ENCODE measurements at regions not wholly inside any gene's neighbourhood (a gene's known extent, or its start where the extent isn't known, plus 50 kb on each side); places are given as distances from the start of the nearest gene placed in this dataset.
"Not testable (repeated sequence)": the region's sequence is repeated elsewhere in the genome, so short reads cannot be mapped to it uniquely, and the experiment has no call there.

DNA sequence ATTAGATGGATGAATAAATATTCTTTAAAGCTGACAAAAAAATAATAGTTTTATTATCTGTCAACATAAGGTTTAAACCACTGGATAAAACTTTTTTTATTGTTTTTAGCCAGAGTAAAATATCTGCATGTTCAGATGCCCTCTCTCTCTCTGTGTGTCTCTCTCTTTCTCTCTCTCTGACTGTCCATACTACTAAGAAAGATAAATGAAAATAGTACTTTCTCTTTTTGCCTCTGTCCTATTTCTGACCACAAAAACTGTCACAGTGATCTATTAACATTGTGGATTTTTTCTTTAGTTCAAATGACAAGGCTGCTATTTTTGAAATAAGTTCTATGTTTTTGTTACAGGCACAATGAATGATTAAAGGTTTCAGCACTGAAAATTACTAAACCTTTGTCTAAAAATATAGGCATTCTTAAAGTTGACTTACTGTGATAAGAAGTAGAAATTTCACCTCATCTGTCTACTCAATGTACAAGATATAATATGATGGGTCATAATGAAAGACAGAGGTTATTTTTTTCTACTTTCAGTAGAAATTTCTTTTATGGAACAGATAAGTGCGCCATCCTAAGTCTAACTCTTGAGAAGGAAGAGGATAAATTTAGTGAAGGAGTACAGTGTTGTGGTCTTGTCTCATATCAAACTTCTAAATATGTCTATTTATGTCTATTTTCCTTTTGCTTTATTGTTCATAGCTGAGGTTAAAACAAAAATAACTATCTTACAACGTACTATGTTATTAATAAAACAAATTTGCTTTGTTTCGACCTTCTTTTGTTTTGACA, 341.9 kb upstream of the EYS start:
- no peak for DNase-seq

DNA sequence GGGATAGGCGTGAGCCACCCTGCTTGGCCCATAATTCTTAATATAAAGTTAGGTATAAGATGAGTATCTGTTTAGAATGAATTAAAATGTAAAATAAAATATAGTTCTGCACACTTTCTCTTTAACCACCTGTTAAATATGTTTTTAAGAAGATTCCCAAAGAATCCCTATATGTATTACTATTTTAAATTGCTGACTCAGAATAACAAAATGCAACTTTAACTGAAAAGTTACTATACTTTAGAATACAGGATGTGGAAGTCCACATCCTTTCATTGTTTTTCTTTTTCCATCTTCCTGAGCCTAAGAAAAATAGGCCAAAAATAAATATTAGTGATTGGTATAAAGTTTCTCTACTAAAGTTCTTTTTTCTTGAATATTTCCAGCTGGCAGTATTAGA, 325.6 kb upstream of the EYS start:
- DNase-seq = no peak

DNA sequence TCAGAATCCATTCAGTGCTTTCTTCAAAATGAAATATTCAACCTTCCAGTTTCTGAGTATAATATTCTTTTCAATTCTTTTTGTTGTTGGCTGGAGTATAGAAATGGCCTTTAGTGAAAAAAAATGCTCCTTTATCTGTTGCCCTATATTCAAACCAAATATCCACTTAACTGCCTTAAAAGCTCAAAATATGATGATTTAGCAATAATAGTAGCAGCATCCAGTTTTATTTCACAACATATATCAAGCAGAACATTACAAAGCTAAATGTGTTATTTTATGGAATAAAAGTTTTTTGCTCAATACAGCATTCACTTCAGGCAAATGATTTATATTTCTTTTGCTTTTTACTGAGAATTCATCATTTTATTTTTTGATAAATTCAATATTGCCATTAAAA, 322.4 kb upstream of the EYS start:
- DNase-seq = no peak

DNA sequence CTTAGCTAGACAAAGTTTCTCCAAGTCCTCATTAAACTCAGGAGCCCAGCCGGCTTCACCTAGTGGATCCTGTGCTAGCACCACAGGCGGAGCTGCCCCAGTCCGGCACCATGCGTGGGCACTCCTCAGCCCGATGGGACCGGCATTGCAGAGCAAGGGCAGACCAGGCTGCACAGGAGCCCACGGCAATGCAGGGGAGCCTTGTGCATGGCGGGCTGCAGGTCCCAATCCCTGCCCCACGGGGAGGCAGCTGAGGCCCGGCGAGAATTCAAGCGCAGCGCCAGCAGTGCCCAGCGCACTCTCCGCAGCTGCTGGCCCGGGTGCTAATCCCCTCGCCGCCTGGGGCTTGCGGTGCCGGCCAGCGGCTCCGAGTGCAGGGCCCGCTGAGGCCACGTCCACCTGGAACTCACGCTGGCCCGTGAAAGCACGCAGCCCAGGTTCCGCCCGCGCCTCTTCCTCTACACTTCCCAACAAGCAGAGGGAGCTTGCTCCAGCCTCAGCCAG, 292.3 kb upstream of the EYS start:
- no peak for DNase-seq

DNA sequence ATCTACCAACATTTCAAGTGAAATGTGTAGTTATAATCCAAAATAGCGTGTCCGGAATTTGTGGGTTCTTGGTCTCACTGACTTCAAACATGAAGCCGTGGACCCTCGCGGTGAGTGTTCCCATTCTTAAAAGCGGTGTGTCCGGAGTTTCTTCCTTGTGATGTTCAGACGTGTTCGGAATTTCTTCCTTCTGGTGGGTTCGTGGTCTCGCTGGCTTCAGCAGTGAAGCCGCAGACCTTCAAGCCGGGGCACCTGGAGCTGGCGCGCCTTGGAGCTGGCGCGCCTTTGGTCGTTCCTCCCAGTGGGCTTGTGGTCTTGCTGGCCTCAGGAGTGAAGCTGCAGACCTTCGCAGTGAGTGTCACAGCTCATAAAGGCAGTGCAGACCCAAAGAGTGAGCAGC, 291.5 kb upstream of the EYS start:
- DNase-seq = no peak

DNA sequence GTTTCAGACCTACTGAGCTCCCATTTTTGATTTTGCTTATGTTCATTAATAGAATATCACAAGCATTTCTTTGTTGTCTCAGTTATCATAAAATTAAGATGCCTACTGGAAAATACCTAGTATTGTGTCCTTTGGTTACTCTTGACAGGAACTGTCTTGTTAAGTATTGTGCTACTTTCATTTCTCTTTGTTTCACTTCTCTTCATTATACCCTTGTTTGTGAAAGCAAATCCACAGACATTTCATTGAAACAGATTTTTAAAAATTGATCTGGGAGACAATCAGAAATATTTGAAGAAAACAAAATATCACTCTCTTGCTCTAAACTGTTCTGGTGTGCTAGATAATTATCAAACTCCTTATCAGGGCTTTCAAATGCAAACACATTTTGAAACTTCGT, 290.5 kb upstream of the EYS start:
- DNase-seq = no peak

DNA sequence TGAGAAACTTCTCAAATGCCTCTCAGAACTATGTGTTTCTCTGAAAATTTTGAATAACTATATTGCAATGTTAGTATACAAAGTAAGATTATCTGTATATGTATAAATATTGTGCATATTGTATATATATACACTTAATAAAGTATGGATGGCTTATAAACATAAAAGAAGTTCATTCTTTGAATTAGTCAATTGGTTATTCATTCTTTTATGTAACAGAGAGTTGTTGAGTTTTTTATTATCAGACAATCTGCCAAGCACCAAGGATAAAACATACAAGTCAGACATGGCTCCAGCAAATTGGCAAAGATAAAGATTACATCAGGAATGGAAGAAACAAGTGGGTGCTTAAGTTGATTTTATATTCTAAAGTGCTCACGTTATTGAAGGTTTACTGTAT, 289.1 kb upstream of the EYS start:
- no peak for DNase-seq

DNA sequence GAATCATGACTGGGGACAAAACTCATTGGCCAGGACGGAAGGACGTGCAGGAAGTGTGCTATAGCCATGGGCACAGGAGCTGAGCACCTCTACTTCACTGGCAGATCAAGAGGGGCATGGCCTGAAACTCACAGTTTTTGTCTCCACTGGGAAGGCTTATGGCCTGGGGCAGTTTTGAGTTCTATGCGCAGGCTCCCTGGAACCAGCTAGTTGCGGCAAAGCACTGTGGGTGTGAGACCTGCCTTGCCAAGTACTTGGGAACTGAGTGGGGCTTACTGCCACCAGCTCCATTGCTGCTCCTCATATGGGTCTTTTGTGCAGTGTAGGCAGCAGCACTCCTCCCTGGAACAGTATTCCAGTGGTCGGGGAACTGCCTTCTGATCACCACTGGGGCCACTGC, 282.6 kb upstream of the EYS start:
- no peak for DNase-seq

DNA sequence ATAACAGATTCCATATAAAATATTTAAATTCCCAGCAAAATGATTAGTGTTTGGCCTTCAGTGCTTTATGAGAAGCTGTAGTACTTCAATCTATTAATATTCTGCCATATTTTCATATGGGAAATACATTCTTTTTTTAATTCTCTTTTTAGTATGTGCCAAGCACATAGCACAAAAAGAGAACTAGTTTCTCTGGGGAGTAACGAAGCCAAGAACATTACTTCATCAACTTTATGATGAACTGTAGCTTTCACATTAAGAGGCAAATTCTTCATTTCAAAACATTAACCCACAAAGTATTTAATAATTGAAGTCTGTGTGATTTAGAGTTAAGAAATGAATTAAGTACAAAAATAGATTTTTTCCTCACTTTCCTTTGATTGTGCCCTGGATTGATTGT, 281.0 kb upstream of the EYS start:
- no peak for DNase-seq

DNA sequence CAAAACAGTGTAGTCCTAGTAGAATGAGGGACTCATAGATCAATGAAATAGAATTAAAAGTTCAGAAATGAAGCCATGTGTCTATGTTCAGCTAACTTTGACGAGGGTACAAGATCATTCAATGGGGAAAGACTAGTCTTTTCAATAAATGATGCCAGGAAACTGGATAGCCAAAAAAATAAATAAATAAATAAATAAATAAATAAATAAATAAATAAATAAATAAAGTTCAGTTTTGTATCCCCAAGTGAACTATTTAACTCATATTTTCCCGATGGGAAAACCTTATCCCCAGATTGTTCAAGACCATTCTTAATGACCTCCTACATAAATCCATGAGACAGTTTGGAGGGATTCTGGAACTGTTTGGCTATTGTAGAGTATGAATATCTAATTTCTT, 277.1 kb upstream of the EYS start:
- no peak for DNase-seq

DNA sequence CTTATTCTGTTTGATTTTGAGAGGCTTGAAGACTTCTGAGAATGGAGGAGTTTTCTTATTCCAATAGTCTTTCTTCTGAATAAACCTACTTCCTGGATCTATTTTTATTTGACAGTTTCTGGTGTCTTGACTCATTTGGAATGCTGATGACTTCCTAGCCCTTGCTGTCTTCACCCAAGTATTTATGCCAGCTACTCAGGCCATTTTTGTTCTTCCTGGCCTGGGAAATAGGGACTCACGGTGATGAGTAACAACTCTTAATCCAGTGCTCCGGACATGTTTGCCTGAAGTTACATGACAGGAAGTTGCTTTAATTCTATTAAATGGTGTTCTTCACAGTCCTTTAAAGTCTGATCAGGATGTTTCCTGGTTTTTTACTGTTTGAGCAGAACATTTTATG, 272.1 kb upstream of the EYS start:
- DNase-seq = peak; percentile 17

DNA sequence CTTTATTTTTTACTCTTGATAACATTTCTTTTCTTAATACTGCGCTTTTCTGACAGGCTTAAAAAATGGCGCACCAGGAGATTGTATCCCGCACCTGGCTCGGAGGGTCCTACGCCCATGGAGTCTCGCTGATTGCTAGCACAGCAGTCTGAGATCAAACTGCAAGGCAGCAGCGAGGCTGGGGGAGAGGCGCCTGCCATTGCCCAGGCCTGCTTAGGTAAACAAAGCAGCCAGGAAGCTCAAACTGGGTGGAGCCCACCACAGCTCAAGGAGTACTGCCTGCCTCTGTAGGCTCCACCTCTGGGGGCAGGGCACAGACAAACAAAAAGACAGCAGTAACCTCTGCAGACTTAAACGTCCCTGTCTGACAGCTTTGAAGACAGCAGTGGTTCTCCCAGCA, 264.2 kb upstream of the EYS start:
- DNase-seq = not testable (repeated sequence)

DNA sequence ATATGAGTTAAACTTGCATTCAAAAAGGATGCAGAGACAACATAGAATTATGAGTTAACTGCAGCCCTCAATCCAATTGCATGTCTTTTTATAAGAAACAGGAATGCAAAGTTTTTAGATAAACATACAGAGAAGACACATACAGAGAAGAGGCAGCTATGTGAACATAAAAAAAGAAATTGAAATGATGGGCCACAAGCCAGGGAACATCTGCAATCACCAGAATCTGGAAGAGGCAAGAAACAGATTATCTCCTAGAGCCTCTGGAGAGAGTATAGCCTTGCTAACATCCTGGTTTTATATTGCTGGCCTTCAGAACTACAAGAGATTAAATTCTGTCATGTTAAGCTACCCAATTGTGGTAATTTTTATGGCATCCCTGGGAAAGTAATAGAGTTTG, 257.2 kb upstream of the EYS start:
- no peak for DNase-seq

DNA sequence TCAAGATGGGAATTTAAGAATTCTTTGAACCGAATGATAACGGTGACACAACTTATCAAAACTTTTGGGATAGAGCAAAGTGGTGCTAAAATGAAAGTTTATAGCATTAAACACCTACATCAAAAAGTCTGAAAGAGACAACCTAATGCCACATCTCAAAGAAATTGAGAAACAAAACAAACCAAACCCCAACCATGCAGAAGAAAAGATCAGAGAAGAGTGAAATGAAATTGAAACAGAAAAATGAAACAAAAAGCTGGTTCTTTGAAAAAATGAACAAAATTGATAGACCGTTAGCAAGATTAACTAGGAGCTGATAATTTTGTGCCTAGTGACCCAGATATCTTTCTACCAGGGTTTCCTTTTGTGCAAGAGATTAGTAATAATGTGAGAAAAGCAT, 248.0 kb upstream of the EYS start:
- DNase-seq = no peak

DNA sequence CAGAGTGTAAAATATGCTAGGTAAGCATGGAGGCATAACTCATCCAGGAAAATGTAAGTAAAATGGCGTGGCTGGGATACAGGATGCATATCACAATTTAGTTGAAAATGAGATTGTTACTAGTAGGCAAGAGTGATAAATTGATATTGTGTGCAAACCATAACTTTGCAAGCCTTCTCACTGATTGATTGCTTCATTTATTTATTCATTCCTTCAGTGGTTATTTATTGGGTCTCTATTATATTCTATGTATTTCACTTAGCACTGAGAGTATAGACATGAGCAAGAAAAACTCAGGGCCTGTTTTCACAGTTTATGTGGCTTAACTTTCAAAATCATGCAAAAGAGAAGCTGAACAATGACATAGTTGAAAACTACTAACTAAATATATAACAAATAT, 241.0 kb upstream of the EYS start:
- DNase-seq = no peak

DNA sequence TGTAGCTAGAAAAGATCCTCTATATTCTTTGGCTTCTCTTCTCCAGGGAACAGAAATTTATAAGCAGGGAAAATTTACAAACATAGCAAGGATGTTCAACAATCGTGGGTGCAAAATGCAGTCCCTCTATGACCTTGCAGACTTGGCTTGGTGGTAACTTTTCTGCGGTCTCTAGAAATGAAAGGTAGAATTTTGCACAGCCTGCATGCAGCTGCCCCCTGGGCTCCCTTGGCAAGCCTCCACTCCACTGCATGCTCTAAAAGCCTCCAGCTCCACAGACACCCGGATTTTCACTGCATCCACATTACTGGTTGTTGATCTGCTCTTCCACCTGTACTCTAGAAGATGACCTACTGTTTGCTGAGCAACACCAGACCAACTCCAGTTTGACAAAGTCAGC, 236.5 kb upstream of the EYS start:
- DNase-seq = no peak

DNA sequence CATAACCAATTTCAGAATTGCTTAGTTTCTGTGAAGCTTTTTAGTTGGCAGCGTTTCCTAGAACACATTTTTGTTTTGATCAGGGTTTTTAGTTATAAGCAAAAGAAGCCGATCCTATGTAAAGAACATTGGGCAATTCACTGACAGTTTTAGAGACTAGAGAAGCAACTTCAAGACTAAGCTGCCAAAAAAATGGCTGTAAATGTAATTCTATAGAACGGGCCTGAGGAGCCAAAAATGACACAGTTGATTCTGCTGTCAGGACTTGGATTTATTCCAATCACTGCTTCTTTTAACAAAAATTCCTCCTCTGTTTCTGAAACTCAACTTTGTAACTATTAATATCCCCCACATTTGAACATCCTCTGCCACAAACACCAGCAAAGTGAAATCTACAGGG, 236.0 kb upstream of the EYS start:
- DNase-seq = no peak

DNA sequence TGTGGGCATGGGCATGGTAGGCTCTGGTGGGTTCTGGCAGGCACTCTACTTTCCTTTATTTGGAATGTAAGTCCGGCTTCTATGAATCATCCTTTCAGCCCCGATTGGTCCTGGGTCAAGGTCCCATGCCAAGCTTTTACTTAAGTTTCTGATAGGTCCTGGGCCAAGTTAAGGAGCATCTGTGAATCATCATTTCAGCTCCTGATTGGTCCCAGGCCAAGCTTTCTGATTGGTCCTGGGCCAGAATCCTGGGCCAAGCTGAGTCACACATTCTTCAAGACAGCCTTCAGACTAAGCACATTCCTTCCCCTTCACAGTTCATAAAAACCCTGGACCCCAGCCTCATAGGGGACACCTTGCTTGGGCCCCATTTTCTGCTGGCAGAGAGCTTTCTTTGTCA, 231.0 kb upstream of the EYS start:
- peak; percentile 24 for DNase-seq

DNA sequence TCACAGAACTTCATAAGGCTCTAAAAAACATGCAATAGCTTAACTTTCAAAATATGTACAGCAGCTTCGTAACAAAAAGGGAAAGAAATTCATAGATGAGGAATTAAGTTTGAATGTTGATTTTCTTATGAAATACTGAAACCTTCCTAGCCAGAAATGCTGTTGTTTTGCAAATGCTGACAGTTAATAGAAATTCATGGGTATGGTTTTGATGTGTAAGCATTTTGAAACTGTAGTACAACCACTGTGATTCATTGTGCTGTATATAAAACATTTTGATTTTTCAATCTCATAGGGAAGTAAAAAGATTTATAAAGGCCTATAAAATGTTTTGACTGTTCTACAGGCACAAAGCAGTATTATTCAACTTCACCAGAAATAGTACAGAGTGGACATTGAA, 228.4 kb upstream of the EYS start:
- DNase-seq = no peak

DNA sequence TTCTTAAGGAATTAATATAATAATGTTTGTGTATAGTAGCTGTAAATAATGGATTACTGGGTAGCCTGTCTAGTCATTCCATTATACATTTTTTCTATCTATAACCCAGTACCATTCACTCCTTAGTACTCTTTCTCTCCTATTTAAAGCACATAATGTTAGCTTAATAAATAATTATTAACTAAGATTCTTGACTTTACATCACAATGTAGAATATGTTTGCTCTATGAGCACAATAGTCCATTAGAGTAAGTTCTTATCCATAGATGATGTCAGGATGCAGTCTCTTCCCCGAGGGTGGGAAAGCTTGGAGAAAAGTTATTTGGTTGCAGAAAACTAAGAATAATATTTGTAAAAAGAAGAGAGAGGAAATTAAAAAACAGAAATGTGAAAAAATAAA, 226.4 kb upstream of the EYS start:
- no peak for DNase-seq

DNA sequence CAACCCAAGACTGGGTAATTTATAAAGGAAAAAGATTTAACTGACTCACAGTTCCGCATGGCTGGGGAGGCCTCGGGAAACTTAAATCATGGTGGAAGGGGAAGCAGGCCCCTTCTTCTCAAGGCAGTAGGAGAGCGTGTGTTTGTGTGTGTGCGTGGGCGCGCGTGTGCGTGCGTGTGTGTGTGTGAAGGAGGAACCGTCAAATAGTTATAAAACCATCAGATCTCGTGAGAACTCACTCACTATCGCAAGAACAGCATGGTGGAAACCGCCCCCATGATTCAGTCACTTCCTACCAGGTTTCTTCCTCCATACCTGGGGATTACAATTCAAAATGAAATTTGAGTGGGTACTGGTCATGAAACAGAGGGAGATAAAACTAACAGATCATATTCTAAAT, 220.1 kb upstream of the EYS start:
- DNase-seq = no peak

DNA sequence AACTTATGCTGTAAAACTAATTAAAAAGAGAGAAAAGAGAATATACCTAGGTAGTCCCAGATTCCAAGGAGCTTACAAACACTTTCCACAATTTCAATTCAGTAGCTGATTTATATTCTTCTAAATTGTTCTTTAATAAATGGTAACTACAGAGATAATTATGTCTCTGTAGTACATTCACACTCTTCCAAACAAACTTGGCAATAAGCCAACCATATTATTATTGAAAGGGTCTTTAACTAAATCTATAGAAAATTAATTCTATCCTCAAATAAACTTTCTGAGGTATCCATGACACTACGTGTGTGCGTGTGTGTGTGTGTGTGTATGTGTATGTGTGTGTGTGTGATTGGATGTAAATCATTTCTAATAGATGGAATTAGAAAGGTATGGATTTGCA, 217.4 kb upstream of the EYS start:
- no peak for DNase-seq

DNA sequence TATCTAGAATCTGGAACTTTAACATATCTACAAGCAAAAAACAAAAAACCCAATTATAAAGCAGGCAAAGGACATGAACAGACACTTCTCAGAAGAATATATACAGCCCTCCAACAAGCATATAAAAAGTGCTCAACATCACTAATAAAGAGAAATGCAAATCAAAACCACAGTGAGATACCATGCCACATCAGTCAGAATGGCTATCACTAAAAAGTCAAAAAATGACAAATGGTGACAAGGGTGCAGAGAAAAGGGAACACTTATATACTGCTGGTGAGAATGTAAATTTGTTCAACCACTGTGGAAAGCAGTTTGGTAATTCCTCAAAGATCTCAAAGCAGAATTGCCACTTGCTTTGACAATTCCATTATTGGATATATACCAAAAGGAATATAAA, 215.0 kb upstream of the EYS start:
- no peak for DNase-seq

DNA sequence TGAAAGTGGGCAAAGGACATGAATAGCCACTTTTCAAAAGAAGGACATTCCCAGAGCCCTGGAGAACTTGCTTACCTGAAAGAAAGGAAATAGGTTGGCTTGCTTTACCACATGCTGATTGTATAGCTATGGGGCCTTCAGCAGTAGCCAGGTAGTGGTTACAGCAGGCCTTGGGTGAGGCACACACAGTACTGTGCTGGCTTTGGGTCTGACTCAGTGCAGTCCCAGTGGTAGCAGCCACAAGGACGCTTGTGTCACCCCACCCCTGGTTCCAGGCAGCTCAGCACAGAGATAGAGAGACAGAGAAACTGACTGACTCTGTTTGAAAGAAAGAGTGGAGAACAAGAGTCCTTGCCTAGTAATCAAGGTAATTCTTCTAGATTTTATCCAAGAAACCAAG, 201.0 kb upstream of the EYS start:
- DNase-seq = no peak

DNA sequence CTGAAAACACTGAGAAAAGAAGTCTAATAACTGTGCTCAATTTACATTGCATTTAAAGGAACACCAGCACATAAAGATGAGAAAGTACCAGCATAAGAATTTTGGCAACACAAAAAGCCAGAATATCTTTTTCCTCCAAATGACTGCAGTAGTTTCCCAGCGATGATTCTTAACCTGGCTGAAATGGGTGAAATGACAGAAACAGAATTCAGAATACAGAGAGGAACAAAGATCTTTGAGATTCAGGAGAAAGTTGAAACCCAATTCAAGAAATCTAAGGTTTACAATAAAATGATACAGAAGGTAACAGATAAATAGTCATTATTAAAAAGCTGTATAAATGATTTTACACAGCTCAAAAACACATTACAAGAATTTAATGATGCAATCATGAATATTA, 197.0 kb upstream of the EYS start:
- DNase-seq = no peak

DNA sequence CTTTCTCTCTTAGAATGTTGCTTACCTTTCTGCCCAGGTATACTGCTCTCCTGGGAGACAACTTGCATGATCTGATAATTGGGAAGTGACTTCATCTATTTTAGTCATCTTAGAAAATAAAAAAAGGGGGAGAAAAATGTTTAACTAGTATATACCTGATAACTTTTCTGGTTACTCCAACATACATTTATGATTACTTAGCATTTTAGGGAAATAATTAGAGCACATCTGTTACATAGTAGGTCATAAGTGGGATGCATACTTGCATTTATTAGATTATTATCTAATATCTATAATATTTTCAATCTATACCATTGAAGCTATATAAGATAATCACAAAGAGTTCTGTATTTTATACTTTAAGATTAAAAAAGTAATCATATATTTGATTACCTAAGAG, 193.9 kb upstream of the EYS start:
- DNase-seq = no peak
